ENCODE measurements at regions not wholly inside any gene's neighbourhood (a gene's known extent, or its start where the extent isn't known, plus 50 kb on each side); places are given as distances from the start of the nearest gene placed in this dataset.
"Not testable (repeated sequence)": the region's sequence is repeated elsewhere in the genome, so short reads cannot be mapped to it uniquely, and the experiment has no call there.

- DNase-seq, result no peak
These were observed 748.2 kb upstream of the SLITRK1 start for GRCh38 chr13:84630476-84630875.

- no peak for DNase-seq
These were observed 734.6 kb upstream of the SLITRK1 start for GRCh38 chr13:84616864-84617263.

GRCh38 chr13:84609716-84610115, 727.4 kb upstream of the SLITRK1 start:
- DNase-seq, result no peak

- no peak for DNase-seq
These were observed 725.2 kb upstream of the SLITRK1 start for GRCh38 chr13:84607261-84608013.

GRCh38 chr13:84606616-84607015, 724.3 kb upstream of the SLITRK1 start:
- DNase-seq, result no peak

GRCh38 chr13:84605927-84606326, 723.7 kb upstream of the SLITRK1 start:
- no peak for DNase-seq

- no peak for DNase-seq
These were observed 709.2 kb upstream of the SLITRK1 start for GRCh38 chr13:84591444-84591843.

GRCh38 chr13:84590663-84591062, 708.4 kb upstream of the SLITRK1 start:
- no peak for DNase-seq

GRCh38 chr13:84588023-84588422, 705.7 kb upstream of the SLITRK1 start:
- DNase-seq, result no peak

GRCh38 chr13:84579901-84580300, 697.6 kb upstream of the SLITRK1 start:
- DNase-seq, result not testable (repeated sequence)

- no peak for DNase-seq
These were observed 692.6 kb upstream of the SLITRK1 start for GRCh38 chr13:84574851-84575250.

- DNase-seq, result no peak
These were observed 689.0 kb upstream of the SLITRK1 start for GRCh38 chr13:84571264-84571663.

GRCh38 chr13:84570831-84571230, 688.6 kb upstream of the SLITRK1 start:
- DNase-seq, result no peak

- DNase-seq, result no peak
These were observed 687.1 kb upstream of the SLITRK1 start for GRCh38 chr13:84569366-84569765.

GRCh38 chr13:84567848-84568247, 685.6 kb upstream of the SLITRK1 start:
- DNase-seq, result no peak

- DNase-seq, result no peak
These were observed 684.5 kb upstream of the SLITRK1 start for GRCh38 chr13:84566780-84567179.

GRCh38 chr13:84563611-84564010, 681.3 kb upstream of the SLITRK1 start:
- DNase-seq, result no peak

- DNase-seq, result no peak
These were observed 671.0 kb upstream of the SLITRK1 start for GRCh38 chr13:84553227-84553626.

- DNase-seq, result no peak
These were observed 661.7 kb upstream of the SLITRK1 start for GRCh38 chr13:84543962-84544361.

GRCh38 chr13:84542348-84542747, 660.1 kb upstream of the SLITRK1 start:
- no peak for DNase-seq

GRCh38 chr13:84536906-84537305, 654.6 kb upstream of the SLITRK1 start:
- no peak for DNase-seq

- no peak for DNase-seq
These were observed 646.3 kb upstream of the SLITRK1 start for GRCh38 chr13:84528408-84529070.

GRCh38 chr13:84525865-84526264, 643.6 kb upstream of the SLITRK1 start:
- DNase-seq, result no peak

- DNase-seq, result no peak
These were observed 642.3 kb upstream of the SLITRK1 start for GRCh38 chr13:84524586-84524985.

GRCh38 chr13:84500016-84500415, 617.7 kb upstream of the SLITRK1 start:
- DNase-seq, result no peak
